Neural progenitor cell (in vitro differentiated cells): ENCODE measurements at regions not wholly inside any gene's neighbourhood (a gene's known extent, or its start where the extent isn't known, plus 50 kb on each side); places are given as distances from the start of the nearest gene placed in this dataset. TPM values are rescaled to one million over a fixed set of nuclear protein-coding genes. Genes with fewer than 3 reads are reported as not detected.

Experiments used
- DNase-seq: peaks from one replicate; pipeline ENCODE4 v3.0.0-alpha.2; 2016; ENCODE audit warnings: low spot score
- H2AFZ ChIP-seq: fragments of 200-600 bp; sonication (generic); replicated peaks from 2 replicates; pipeline ENCODE4 v1.6.1; 2016; ENCODE audit warnings: antibody characterized with exemption
- H3F3A ChIP-seq: fragments of 200-600 bp; sonication (generic); 2 replicates; pipeline ENCODE4 v1.6.1; 2016; ENCODE audit warnings: antibody characterized with exemption, low read depth
- H3K27ac ChIP-seq: fragments of 200-600 bp; sonication (generic); 2 replicates; pipeline ENCODE4 v1.5.1; 2016; ENCODE audit warnings: mild to moderate bottlenecking
- H3K27me3 ChIP-seq: fragments of 200-600 bp; sonication (generic); 2 replicates; pipeline ENCODE4 v1.6.1; 2016; ENCODE audit warnings: mild to moderate bottlenecking, moderate library complexity
- H3K36me3 ChIP-seq: fragments of 200-600 bp; sonication (generic); 2 replicates; pipeline ENCODE4 v1.5.1; 2016
- H3K4me1 ChIP-seq: fragments of 200-600 bp; sonication (generic); 2 replicates; pipeline ENCODE4 v1.6.1; 2016; ENCODE audit warnings: mixed run types
- H3K4me2 ChIP-seq: fragments of 200-600 bp; sonication (generic); 2 replicates; pipeline ENCODE4 v1.6.1; 2016
- H3K4me3 ChIP-seq: fragments of 200-600 bp; sonication (generic); 2 replicates; pipeline ENCODE4 v1.5.1; 2016
- H3K79me2 ChIP-seq: fragments of 200-600 bp; sonication (generic); 2 replicates; pipeline ENCODE4 v1.6.1; 2016; ENCODE audit warnings: low read depth
- H3K9ac ChIP-seq: fragments of 200-600 bp; sonication (generic); 2 replicates; pipeline ENCODE4 v1.6.1; 2016
- H3K9me3 ChIP-seq: fragments of 200-600 bp; sonication (generic); 2 replicates; pipeline ENCODE4 v1.5.1; 2016; ENCODE audit warnings: low read depth
- H4K20me1 ChIP-seq: fragments of 200-600 bp; sonication (generic); 2 replicates; pipeline ENCODE4 v1.6.1; 2016; ENCODE audit warnings: low read depth
- H3K27ac Mint-ChIP-seq: 3 replicates; pipeline ENCODE4 v1.8.0; 2021; ENCODE audit warnings: mixed read lengths
- H3K27me3 Mint-ChIP-seq: 2 replicates; pipeline ENCODE4 v1.8.0; 2022; ENCODE audit warnings: low read depth, mild to moderate bottlenecking, inconsistent platforms, moderate library complexity, mixed read lengths; ENCODE audit not compliant: insufficient read depth
- H3K36me3 Mint-ChIP-seq: 3 replicates; pipeline ENCODE4 v1.8.0; 2021; ENCODE audit warnings: mixed read lengths
- H3K4me1 Mint-ChIP-seq: 3 replicates; pipeline ENCODE4 v1.8.0; 2021; ENCODE audit warnings: mixed read lengths
- H3K4me3 Mint-ChIP-seq: 3 replicates; pipeline ENCODE4 v1.8.0; 2021; ENCODE audit warnings: mild to moderate bottlenecking, moderate library complexity, mixed read lengths
- H3K9me3 Mint-ChIP-seq: 3 replicates; pipeline ENCODE4 v1.8.0; 2020; ENCODE audit warnings: mixed read lengths
- CTCF ChIP-seq: fragments of 200-600 bp; sonication (generic); IDR thresholded peaks from 2 replicates; pipeline ENCODE4 v1.5.1; 2017; ENCODE audit warnings: antibody characterized with exemption, mild to moderate bottlenecking
- EZH2 ChIP-seq: fragments of 200-600 bp; sonication (generic); IDR thresholded peaks from 2 replicates; pipeline ENCODE4 v1.6.1; 2017; ENCODE audit warnings: antibody characterized with exemption, mild to moderate bottlenecking, moderate library complexity
- EZH2phosphoT487 ChIP-seq: fragments of 200-600 bp; sonication (generic); IDR thresholded peaks from 2 replicates; pipeline ENCODE4 v1.6.1; 2017; ENCODE audit warnings: antibody characterized with exemption
- microRNA counts: library from miRNA; unstranded; fragments of <30 nt; microRNA quantifications from one replicate; lab custom pipeline; 2016
- microRNA-seq: library from miRNA; unstranded; fragments of <30 nt; microRNA quantifications from one replicate; pipeline ENCODE4, GENCODE V29; 2016
- small RNA-seq: library from RNA; depleted of rRNA; stranded (forward); fragments of <200 nt; gene quantifications from one replicate; pipeline ENCODE3, GENCODE V24; 2015

DNA sequence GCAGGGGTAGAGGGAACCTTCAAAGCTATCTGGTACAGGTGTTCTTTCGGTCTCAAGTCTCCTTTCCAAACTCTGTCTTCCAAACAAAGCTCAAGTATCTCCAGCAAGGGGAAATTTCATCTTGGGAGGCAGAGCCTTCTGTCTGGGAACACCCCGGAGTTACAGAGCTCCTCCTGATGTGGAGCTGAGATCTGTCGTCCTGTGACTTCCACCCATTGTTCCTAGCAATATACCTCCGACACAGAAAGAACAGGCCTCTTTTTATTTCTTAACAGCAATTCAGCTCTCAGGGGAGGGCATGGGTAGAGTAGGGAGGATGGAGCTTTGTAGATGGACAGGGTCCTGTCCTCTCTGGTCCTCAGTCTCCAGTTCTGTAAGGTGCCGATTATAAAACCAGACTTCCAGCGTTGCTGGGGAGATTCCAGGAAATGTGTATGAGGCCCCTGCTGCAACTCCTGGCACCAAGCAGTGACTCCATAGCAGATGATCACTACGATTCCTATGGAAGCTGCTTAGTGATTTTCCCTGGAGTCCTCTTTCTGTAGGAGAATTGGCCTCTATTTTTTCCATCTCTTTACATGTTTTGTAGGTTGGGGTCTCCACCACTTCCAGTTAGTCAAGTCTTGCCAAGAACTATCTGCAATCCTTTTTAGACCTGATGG, 56.0 kb upstream of the ARGLU1 start:
- H3K4me3 Mint-ChIP-seq, result no peak overlapping the region
- no peaks in the 10 kb centered on the region for H3K36me3 ChIP-seq
- H3K27ac Mint-ChIP-seq, result no peak overlapping the region
- no peaks in the 10 kb centered on the region for H3K79me2 ChIP-seq
- H3K4me1 ChIP-seq, result peaks cover 24% of the 10 kb centered on the region
- H3K9me3 ChIP-seq, result no peaks in the 10 kb centered on the region
- H3K9me3 Mint-ChIP-seq, result peaks cover 7% of the 10 kb centered on the region
- peak overlapping the region; percentile 65 for H2AFZ ChIP-seq
- no peak overlapping the region for H3K27ac ChIP-seq
- H3K9ac ChIP-seq, result no peak overlapping the region
- no peaks in the 10 kb centered on the region for H4K20me1 ChIP-seq
- no peaks in the 10 kb centered on the region for H3K27me3 Mint-ChIP-seq
- TF ChIP-seq CTCF, result no peak
- no peak for TF ChIP-seq EZH2
- TF ChIP-seq EZH2phosphoT487, result no peak
- no peaks in the 10 kb centered on the region for H3F3A ChIP-seq
- no peak overlapping the region for H3K4me2 ChIP-seq
- no peaks in the 10 kb centered on the region for H3K27me3 ChIP-seq
- no peak for DNase-seq
- H3K4me3 ChIP-seq, result no peak overlapping the region
- H3K36me3 Mint-ChIP-seq, result no peaks in the 10 kb centered on the region
- peaks cover 3% of the 10 kb centered on the region for H3K4me1 Mint-ChIP-seq

DNA sequence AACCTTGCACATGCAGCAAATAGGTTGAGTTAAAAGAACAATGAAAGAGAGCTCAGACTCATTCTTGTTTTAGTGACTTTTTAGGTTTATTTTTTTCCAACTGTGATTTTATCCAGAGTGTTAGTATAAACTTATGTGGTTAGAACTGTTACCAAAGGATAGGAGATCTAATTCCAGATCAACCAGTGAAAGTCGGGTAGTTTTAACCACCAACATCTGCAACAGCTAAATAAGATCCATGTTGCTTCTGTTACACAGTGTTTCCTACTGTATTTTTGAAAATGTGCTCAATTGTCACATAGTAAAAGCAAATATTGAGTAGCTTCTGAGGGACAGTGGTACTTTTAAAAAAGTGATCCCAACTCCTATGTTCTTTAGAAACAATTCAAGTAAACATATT, 53.9 kb upstream of the ARGLU1 start:
- Histone ChIP-seq H3K79me2 (no peaks in the 10 kb centered on the region), H3K9me3 (no peaks in the 10 kb centered on the region), H3K9ac (no peak overlapping the region), H3K27me3 (no peaks in the 10 kb centered on the region), H3K4me2 (no peak overlapping the region), H3K4me3 (no peak overlapping the region), H3F3A (peaks cover 7% of the 10 kb centered on the region), H3K36me3 (no peaks in the 10 kb centered on the region), H4K20me1 (no peaks in the 10 kb centered on the region), H3K4me1 (peaks cover 27% of the 10 kb centered on the region), H3K27ac (no peak overlapping the region), H2AFZ (no peak overlapping the region)
- Mint-ChIP-seq H3K27me3 (peaks cover 5% of the 10 kb centered on the region), H3K4me3 (no peak overlapping the region), H3K36me3 (no peaks in the 10 kb centered on the region), H3K4me1 (peaks cover 13% of the 10 kb centered on the region), H3K9me3 (peaks cover 4% of the 10 kb centered on the region), H3K27ac (no peak overlapping the region)
- TF ChIP-seq EZH2phosphoT487 (peak; percentile 25), CTCF (no peak)
- DNase-seq, result no peak

DNA sequence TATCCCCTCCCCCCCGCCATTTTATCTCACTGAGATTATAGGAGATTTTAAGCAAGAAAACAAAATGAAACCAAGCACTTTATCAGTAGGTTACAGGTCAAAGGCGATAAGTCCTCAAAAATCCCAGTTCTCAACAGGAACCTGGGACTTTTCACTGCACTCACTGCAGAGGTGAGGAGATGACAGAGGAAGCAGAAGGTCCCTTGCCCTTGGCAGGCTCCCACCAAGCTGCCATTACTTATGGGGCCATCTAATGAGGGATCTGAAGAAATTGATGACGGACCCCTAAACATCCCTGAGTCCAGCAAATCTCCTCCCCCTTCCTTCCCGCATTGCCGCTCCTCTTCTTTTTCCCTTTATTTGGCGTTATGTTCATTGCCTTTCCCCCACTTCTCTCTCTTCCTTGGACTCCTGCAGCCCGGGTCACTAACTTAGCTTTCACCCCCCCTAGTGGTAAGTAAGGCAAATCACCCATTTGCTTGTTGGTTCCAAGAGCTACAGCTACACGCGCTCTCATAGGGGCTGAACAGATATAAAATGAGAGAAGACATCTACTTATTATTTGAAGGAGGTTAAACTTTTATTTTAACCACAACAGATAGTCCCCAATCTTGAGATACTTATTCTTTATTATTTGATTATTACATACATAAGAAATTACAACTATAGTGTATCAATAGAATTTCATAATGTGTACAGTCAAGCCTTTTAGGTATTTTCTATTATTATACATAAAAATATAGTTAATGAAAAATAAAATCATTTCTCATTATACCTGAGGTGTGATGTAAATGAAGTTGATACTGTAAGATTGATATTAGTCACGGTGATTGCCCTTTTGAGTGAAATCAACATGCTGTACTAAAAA, 52.0 kb upstream of the ARGLU1 start:
- Mint-ChIP-seq H3K27me3 (peaks cover 5% of the 10 kb centered on the region), H3K4me3 (no peak overlapping the region), H3K9me3 (no peaks in the 10 kb centered on the region), H3K27ac (no peak overlapping the region), H3K4me1 (peaks cover 13% of the 10 kb centered on the region), H3K36me3 (no peaks in the 10 kb centered on the region)
- H3K4me3 ChIP-seq, result no peak overlapping the region
- H3K79me2 ChIP-seq, result no peaks in the 10 kb centered on the region
- peaks cover 10% of the 10 kb centered on the region for H3F3A ChIP-seq
- H3K27ac ChIP-seq, result no peak overlapping the region
- no peaks in the 10 kb centered on the region for H3K9me3 ChIP-seq
- peak overlapping the region; percentile 23 for H3K4me2 ChIP-seq
- H3K27me3 ChIP-seq, result no peaks in the 10 kb centered on the region
- H3K9ac ChIP-seq, result no peak overlapping the region
- TF ChIP-seq EZH2 (no peak), CTCF (peak; percentile 78)
- peaks cover 24% of the 10 kb centered on the region for H3K4me1 ChIP-seq
- no peak overlapping the region for H2AFZ ChIP-seq
- H3K36me3 ChIP-seq, result no peaks in the 10 kb centered on the region
- H4K20me1 ChIP-seq, result no peaks in the 10 kb centered on the region
- peak; percentile 79 for DNase-seq

MicroRNAs in the stretch of these regions (microRNA counts, 767-probe panel; counts per million panel counts)
- 460 counts per million, percentile 90 among the panel's probes with 10 or more counts for microRNA hsa-miR-1267 (lab: Ali Mortazavi, UCI)

Small RNA genes in the stretch of these regions (microRNA-seq; reads per million reads assigned to microRNA genes)
- not detected for gene MIR1267

Small RNA genes in the stretch of these regions (small RNA-seq; reads per million reads assigned to genes)
- gene MIR1267, result not detected
- 0.45 reads per million, percentile 50 among the genes with 10 or more reads in this experiment for gene SNORD31B
